OCI-LY7 (cell line): ENCODE measurements at regions not wholly inside any gene's neighbourhood (a gene's known extent, or its start where the extent isn't known, plus 50 kb on each side); places are given as distances from the start of the nearest gene placed in this dataset.
A peak's percentile ranks its signal among the peaks of the same experiment; 100 is the strongest.

Source experiments
- BruUV-seq: library from RNA; stranded (reverse); fragments of 400-500 nt; replicated peaks from 2 replicates; lab custom pipeline; 2021; lab: Mats Ljungman, UMichigan
- CTCF ChIA-PET: fragments of 300-600 bp; sonication (Branson Sonifier 250); formaldehyde crosslinking; loops from one replicate; lab custom pipeline; 2022; ENCODE audit warnings: antibody characterized with exemption; ENCODE audit not compliant: unreplicated experiment; lab: Charles Lee
- POLR2A ChIA-PET: fragments of 300-600 bp; sonication (Branson Sonifier 250); formaldehyde crosslinking; loops from one replicate; lab custom pipeline; 2022; ENCODE audit warnings: antibody characterized with exemption; lab: Charles Lee
- DNase-seq: peaks from one replicate; pipeline ENCODE4 v3.0.0-alpha.2; 2015; ENCODE audit warnings: low spot score
- H2AFZ ChIP-seq: fragments of 200-600 bp; sonication (generic), shearing (Covaris generic); 2 replicates; pipeline ENCODE4 v1.6.1; 2014; ENCODE audit warnings: mild to moderate bottlenecking, antibody characterized with exemption, low read length, moderate library complexity
- H3K27ac ChIP-seq: fragments of 200-600 bp; sonication (generic); 2 replicates; pipeline ENCODE4 v1.5.1; 2014; ENCODE audit warnings: mixed run types, low read depth, mild to moderate bottlenecking, moderate library complexity, low read length, inconsistent platforms; ENCODE audit not compliant: poor library complexity, severe bottlenecking
- H3K36me3 ChIP-seq: fragments of 200-600 bp; sonication (generic); 2 replicates; pipeline ENCODE4 v1.6.1; 2014; ENCODE audit warnings: mild to moderate bottlenecking, antibody characterized with exemption, low read length, moderate library complexity, mixed read lengths; ENCODE audit not compliant: insufficient read depth
- H3K4me1 ChIP-seq: fragments of 200-600 bp; sonication (generic); 2 replicates; pipeline ENCODE4 v1.5.1; 2014; ENCODE audit warnings: mild to moderate bottlenecking, low read length; ENCODE audit not compliant: insufficient read depth, poor library complexity, severe bottlenecking
- H3K4me2 ChIP-seq: fragments of 200-600 bp; sonication (generic); 2 replicates; pipeline ENCODE4 v1.6.1; 2014; ENCODE audit warnings: mild to moderate bottlenecking, low read length
- H3K4me3 ChIP-seq: fragments of 200-600 bp; sonication (generic); 2 replicates; pipeline ENCODE4 v1.5.1; 2014; ENCODE audit warnings: mild to moderate bottlenecking, low read depth, low read length; ENCODE audit not compliant: poor library complexity, severe bottlenecking
- H3K79me2 ChIP-seq: fragments of 200-600 bp; sonication (generic); 2 replicates; pipeline ENCODE4 v1.6.1; 2016; ENCODE audit warnings: low read depth, mild to moderate bottlenecking, low read length, moderate library complexity, mixed read lengths; ENCODE audit not compliant: insufficient read depth
- H3K9me2 ChIP-seq: fragments of 200-600 bp; sonication (generic); 2 replicates; pipeline ENCODE4 v1.6.1; 2016; ENCODE audit warnings: mild to moderate bottlenecking, low read length, mixed read lengths; ENCODE audit not compliant: insufficient read depth
- H3K9me3 ChIP-seq: fragments of 200-600 bp; sonication (generic); 2 replicates; pipeline ENCODE4 v1.6.1; 2014; ENCODE audit warnings: mild to moderate bottlenecking, mixed run types, low read length, mixed read lengths
- H4K20me1 ChIP-seq: fragments of 200-600 bp; sonication (generic); 2 replicates; pipeline ENCODE4 v1.6.1; 2014; ENCODE audit warnings: mild to moderate bottlenecking, antibody characterized with exemption, low read length, moderate library complexity, mixed read lengths; ENCODE audit not compliant: insufficient read depth
- CTCF ChIP-seq: fragments of 200-600 bp; sonication (generic); conservative IDR thresholded peaks from 2 replicates; pipeline ENCODE4 v1.5.1; 2014; ENCODE audit warnings: mild to moderate bottlenecking, antibody characterized with exemption, low read length, moderate library complexity, mixed read lengths
- EZH2phosphoT487 ChIP-seq: fragments of 200-600 bp; sonication (generic); IDR thresholded peaks from 2 replicates; pipeline ENCODE4 v1.6.1; 2018; ENCODE audit warnings: low read depth, borderline replicate concordance, mild to moderate bottlenecking, mixed run types, antibody characterized with exemption, low read length, moderate library complexity, mixed read lengths
- intact Hi-C: fragments of 100-400 bp; cut with micrococcal nuclease; formaldehyde crosslinking; loops from one replicate; pipeline ENCODE4 v1.10.0; 2022; ENCODE audit not compliant: unreplicated experiment

- no peaks in the 10 kb centered on the region for H3K36me3 ChIP-seq
- peak overlapping the region; percentile 9; the same call in 1 of the 2 replicates for H2AFZ ChIP-seq
- H3K9me2 ChIP-seq = no peaks in the 10 kb centered on the region
- H3K4me3 ChIP-seq = no peak overlapping the region
- H4K20me1 ChIP-seq = no peaks in the 10 kb centered on the region
- no peak for DNase-seq
- CTCF ChIA-PET = no interaction called here
- H3K27ac ChIP-seq = no peak overlapping the region
- no peaks in the 10 kb centered on the region for H3K9me3 ChIP-seq
- intact Hi-C loops = no loop called here
- H3K4me2 ChIP-seq = no peak overlapping the region
- no peaks in the 10 kb centered on the region for H3K4me1 ChIP-seq
- H3K79me2 ChIP-seq = no peaks in the 10 kb centered on the region
- TF ChIP-seq CTCF (no peak), EZH2phosphoT487 (no peak)
- BruUV-seq = no TSS peak
- POLR2A ChIA-PET = interaction anchor here (0.5 to 0.7 kb wide), 3 partner anchors 80 to 792 kb away, joined by 3 to 5 read pairs (median 4); no protein-coding TSS in a partner anchor
These were observed 186.5 kb upstream of the PEX5L start for GRCh38 chr3:180223268-180223667.

DNA sequence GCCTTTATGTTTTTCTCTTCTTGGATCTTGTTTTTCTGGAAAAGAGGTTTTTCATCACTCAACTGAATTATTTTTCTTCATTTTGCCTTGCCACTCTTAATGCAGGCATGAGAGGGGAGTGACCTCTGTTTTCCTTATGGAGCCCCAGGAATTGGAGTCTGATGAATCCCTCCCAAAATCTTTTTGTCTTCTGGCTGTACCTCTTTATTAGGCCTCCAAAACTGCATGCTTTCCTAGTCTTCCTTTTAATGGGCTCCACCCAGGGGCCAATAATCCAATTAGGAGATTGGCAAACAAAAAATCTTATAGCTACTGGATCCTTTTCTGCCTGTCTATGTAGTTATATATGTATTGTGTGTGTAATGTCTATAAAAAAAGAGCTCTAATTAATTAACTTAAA lies 192.4 kb upstream of the PEX5L start:
- peaks cover 23% of the 10 kb centered on the region; the same call in 1 of the 2 replicates for H3K9me3 ChIP-seq
- no peak overlapping the region for H3K27ac ChIP-seq
- ChIA-PET POLR2A (interaction anchor here (0.9 kb wide), 1 partner anchor 190 kb away, joined by 3 read pairs; no protein-coding TSS in a partner anchor), CTCF (no interaction called here)
- H2AFZ ChIP-seq = no peak overlapping the region
- intact Hi-C loops = no loop called here
- no peaks in the 10 kb centered on the region for H3K79me2 ChIP-seq
- DNase-seq = peak; percentile 4
- no peak overlapping the region for H3K4me3 ChIP-seq
- H3K4me2 ChIP-seq = no peak overlapping the region
- H3K4me1 ChIP-seq = no peaks in the 10 kb centered on the region
- no peaks in the 10 kb centered on the region for H4K20me1 ChIP-seq
- H3K36me3 ChIP-seq = no peaks in the 10 kb centered on the region
- TF ChIP-seq CTCF (no peak), EZH2phosphoT487 (no peak)
- BruUV-seq = no TSS peak
- H3K9me2 ChIP-seq = no peaks in the 10 kb centered on the region

- no peak overlapping the region for H3K27ac ChIP-seq
- DNase-seq = no peak
- TF ChIP-seq CTCF (no peak), EZH2phosphoT487 (no peak)
- no peaks in the 10 kb centered on the region for H3K4me1 ChIP-seq
- no peaks in the 10 kb centered on the region for H3K36me3 ChIP-seq
- H3K4me2 ChIP-seq = no peak overlapping the region
- ChIA-PET CTCF (no interaction called here), POLR2A (no interaction called here)
- intact Hi-C loops = no loop called here
- H4K20me1 ChIP-seq = no peaks in the 10 kb centered on the region
- no peak overlapping the region for H3K4me3 ChIP-seq
- no TSS peak for BruUV-seq
- no peaks in the 10 kb centered on the region for H3K79me2 ChIP-seq
- no peak overlapping the region for H2AFZ ChIP-seq
- H3K9me2 ChIP-seq = no peaks in the 10 kb centered on the region
- no peaks in the 10 kb centered on the region for H3K9me3 ChIP-seq
These were observed 203.2 kb upstream of the PEX5L start for GRCh38 chr3:180239939-180240338.
